Heart right ventricle (tissue), 16 donors: ENCODE measurements at regions not wholly inside any gene's neighbourhood (a gene's known extent, or its start where the extent isn't known, plus 50 kb on each side); places are given as distances from the start of the nearest gene placed in this dataset.

ENCODE experiments used
- ATAC-seq, 8 donors: fragments of 200-7000 bp; cut with Tn5 transposase; one replicate each; pipeline ENCODE4 v1.9.1; 2020; ENCODE audit warnings: mild to moderate bottlenecking in 8 of 8, moderate library complexity in 8 of 8, moderate number of reproducible peaks in 1 of 8
- DNase-seq, 2 donors: peaks; one replicate each; pipeline ENCODE4 v3.0.0-alpha.2; 2020
- H3K27ac ChIP-seq, 10 donors: fragments of 200-600 bp; sonication (generic) in 2 of 10; one replicate each; pipeline versions ENCODE4 v1.5.0 to v1.8.0; 2020 to 2022; ENCODE audit warnings: mild to moderate bottlenecking in 3 of 10
- H3K27me3 ChIP-seq, 7 donors: fragments of 200-600 bp; one replicate each; pipeline ENCODE4 v1.8.0; 2021 to 2022; ENCODE audit warnings: mild to moderate bottlenecking in 2 of 7
- H3K36me3 ChIP-seq, 9 donors: fragments of 200-600 bp; sonication (generic) in 1 of 9; one replicate each; pipeline versions ENCODE4 v1.5.0 to v1.8.0; 2020 to 2022; ENCODE audit warnings: mild to moderate bottlenecking in 2 of 9
- H3K4me1 ChIP-seq, 9 donors: fragments of 200-600 bp; sonication (generic) in 1 of 9; one replicate each; pipeline versions ENCODE4 v1.5.0 to v1.8.0; 2020 to 2022; ENCODE audit warnings: mild to moderate bottlenecking in 4 of 9
- H3K4me3 ChIP-seq, 10 donors: fragments of 200-600 bp; sonication (generic) in 2 of 10; one replicate each; pipeline versions ENCODE4 v1.5.0 to v1.8.0; 2020 to 2022; ENCODE audit warnings: mild to moderate bottlenecking in 7 of 10, moderate library complexity in 2 of 10
- H3K9me3 ChIP-seq, 11 donors: fragments of 200-600 bp in 10 of 11; sonication (generic) in 2 of 11; one replicate each; pipeline versions ENCODE4 v1.5.0 to v1.8.0; 2013 to 2022; ENCODE audit warnings: mild to moderate bottlenecking in 2 of 11, control low read depth in 1 of 11, moderate library complexity in 1 of 11
- WGBS, 2 donors: extraction: QIAGEN DNeasy Blood & Tissue Kit; methylation state at CpG; one replicate each; pipeline ENCODE4 v1.1.7; 2013; ENCODE audit warnings: inconsistent platforms in 1 of 2; 5-methylcytosine and 5-hydroxymethylcytosine counted together
- intact Hi-C, 10 donors: fragments of 100-400 bp; cut with DNase I; formaldehyde crosslinking; loops; one replicate each; pipeline versions ENCODE4 v1.11.1 to v1.14.2; 2022
- TF ChIP-seq, protein P1 (sequence below), 9 donors: fragments of 200-600 bp; sonication (generic) in 2 of 9; IDR thresholded peaks; one replicate each; pipeline versions ENCODE4 v1.5.0 to v1.8.0; 2021 to 2022; ENCODE audit warnings: antibody characterized with exemption in 9 of 9, mild to moderate bottlenecking in 5 of 9, moderate library complexity in 1 of 9
- donor health status: Arrhythmogenic right ventricular cardiomyopathy.
- donor health status: ischemic (EF 13 %, LVEDD 7.1; RV severe dilation, severe dysfunction).
- donor health status: healthy with polysubstance abuse.
- donor health status: DM: no; HTN: yes; CAD: no.
- donor health status: DM: no; HTN: no; CAD: no.
- donor health status: ischemic (EF 25% LVEDD 6.9; RV normal size, moderate dysfunction).
- donor health status: ischemic (EF 25% LVEDD 5.7; RV mildly dilated, moderate dysfunction).
- donor health status: healthy.
- donor health status: DM: yes; HTN: yes; CAD: no.
- donor health status: Ischemic cardiomyopathy.
- donor health status: ischemic (EF 35%, LVEDD 5.7; RV mildly dilated, moderate dysfunction).
- donor health status: nonischemic (EF 11% LVEDD 7.7; RV severe dilation, severe dysfunction).
- donor health status: DM: yes; HTN: yes; CAD: no.
- donor health status: PGD.
- donor health status: ischemic (EF 29% LVEDD 5.4; RV normal size, mild dysfunction).
- donor health status: nonischemic (EF 23%, LVEDD 6.1; RV moderate dilation, normal function).

DNA sequence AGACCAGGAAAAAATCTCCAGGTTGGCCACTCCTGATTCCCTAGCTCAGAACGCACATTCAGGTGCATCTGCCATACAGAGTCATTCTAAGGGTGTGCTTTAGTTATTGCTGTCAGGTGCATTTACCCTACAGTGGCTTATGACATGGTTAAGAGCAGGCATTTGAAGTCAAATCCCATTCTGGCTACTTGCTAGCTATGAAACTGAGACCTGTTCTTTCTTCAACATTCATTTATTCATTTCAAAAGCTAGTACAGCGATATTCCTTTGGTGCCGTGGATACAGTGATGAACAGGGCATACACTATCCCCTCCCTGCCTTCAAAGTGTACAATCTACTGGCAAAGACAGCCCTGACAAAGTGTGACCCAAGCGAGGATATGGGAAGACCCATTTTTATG is 508.3 kb downstream of the NPIPA7 start:
- Histone ChIP-seq H3K4me3 (no peak overlapping the region), H3K27ac (no peak overlapping the region), H3K27me3 (peaks cover 0 to 8% (median 0%) of the 10 kb centered on the region in 7 donors), H3K4me1 (no peaks in the 10 kb centered on the region), H3K36me3 (no peaks in the 10 kb centered on the region), H3K9me3 (no peaks in the 10 kb centered on the region)
- 84% methylated on average over 4 of the region's 4 CpGs for WGBS, 2 donors
- intact Hi-C loops: no loop called here
- DNase-seq (no peak), ATAC-seq (no peak)
- TF ChIP-seq, protein P1, sequence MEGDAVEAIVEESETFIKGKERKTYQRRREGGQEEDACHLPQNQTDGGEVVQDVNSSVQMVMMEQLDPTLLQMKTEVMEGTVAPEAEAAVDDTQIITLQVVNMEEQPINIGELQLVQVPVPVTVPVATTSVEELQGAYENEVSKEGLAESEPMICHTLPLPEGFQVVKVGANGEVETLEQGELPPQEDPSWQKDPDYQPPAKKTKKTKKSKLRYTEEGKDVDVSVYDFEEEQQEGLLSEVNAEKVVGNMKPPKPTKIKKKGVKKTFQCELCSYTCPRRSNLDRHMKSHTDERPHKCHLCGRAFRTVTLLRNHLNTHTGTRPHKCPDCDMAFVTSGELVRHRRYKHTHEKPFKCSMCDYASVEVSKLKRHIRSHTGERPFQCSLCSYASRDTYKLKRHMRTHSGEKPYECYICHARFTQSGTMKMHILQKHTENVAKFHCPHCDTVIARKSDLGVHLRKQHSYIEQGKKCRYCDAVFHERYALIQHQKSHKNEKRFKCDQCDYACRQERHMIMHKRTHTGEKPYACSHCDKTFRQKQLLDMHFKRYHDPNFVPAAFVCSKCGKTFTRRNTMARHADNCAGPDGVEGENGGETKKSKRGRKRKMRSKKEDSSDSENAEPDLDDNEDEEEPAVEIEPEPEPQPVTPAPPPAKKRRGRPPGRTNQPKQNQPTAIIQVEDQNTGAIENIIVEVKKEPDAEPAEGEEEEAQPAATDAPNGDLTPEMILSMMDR (IDR thresholded peaks at IDR 0.05): no peak

DNA sequence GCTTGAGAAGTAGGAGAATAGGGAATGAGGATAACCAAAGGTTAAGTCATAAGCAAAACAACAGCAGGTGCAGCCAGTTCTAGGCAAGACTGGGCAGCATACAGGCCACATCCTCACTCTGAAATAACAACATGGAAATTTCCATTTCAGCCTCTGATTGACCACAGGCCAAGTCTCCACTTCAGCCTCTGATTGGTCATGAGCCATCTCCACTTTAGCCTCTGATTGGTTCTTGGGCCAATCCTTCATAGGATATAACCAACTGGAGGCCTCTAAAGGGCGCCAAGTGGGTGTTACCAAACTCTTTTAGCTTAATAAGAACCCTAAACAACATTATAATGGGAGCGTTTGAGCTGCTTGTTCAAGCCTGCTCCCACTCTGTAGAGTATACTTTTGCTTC is 512.0 kb downstream of the NPIPA7 start:
- intact Hi-C loops: no loop called here
- Histone ChIP-seq H3K4me3 (no peak overlapping the region), H3K4me1 (no peaks in the 10 kb centered on the region), H3K27me3 (peaks cover 0 to 3% (median 0%) of the 10 kb centered on the region in 7 donors), H3K36me3 (no peaks in the 10 kb centered on the region), H3K27ac (no peak overlapping the region), H3K9me3 (no peaks in the 10 kb centered on the region)
- DNase-seq (no peak), ATAC-seq (no peak)
- 62 to 66% methylated on average over 2 of the region's 2 CpGs for WGBS, 2 donors
- TF ChIP-seq, protein P1 (IDR thresholded peaks at IDR 0.05): no peak

DNA sequence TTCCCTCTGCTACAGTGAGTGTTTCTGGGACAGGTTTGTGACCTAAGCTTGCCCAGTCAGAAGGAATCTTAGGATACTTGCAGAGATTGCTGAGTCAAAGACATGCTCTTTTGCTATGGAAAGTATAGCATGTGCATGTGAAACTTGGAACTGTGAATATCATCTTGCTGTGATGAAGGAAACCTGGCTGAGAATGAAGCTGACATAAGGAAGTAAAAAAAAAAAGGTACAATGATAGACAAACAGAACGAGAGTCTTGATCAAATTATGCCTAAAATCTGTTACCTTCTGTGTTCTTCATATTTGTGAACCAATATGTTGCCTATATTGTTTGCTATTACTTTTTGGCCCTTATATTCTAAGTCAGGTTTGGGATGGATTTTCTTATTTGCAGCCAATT is 525.7 kb downstream of the NPIPA7 start:
- ATAC-seq (no peak), DNase-seq (no peak)
- Histone ChIP-seq H3K27me3 (peaks cover 0 to 10% (median 0%) of the 10 kb centered on the region in 7 donors), H3K9me3 (peaks cover 0 to 47% (median 15%) of the 10 kb centered on the region in 11 donors), H3K4me3 (no peak overlapping the region), H3K27ac (no peak overlapping the region), H3K36me3 (no peaks in the 10 kb centered on the region), H3K4me1 (no peaks in the 10 kb centered on the region)
- TF ChIP-seq, protein P1 (IDR thresholded peaks at IDR 0.05): no peak
- 66 to 67% methylated on average over 1 of the region's 1 CpG for WGBS, 2 donors
- intact Hi-C loops: no loop called here

DNA sequence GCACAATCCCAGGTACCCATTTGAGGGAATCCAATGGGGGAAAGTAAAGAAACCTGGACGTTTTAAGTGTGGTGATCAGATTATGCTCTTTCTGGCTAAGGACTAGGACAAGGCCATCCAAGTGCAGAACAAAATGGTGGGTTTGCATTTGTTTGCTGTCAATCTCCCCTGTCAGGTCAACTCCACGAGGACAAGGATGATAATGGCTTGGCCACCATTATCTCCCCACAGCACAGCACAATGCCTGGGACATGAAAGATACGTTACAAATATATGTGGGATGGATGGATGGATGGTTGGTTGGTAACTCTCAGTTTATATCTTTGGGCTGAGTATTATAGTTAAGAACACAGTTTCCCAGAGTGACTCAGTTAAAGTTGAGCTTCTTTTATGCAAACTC is 526.9 kb downstream of the NPIPA7 start:
- Histone ChIP-seq H3K4me1 (no peaks in the 10 kb centered on the region), H3K4me3 (no peak overlapping the region), H3K9me3 (peaks cover 0 to 35% (median 4%) of the 10 kb centered on the region in 11 donors), H3K27ac (no peak overlapping the region), H3K36me3 (no peaks in the 10 kb centered on the region), H3K27me3 (peaks cover 0 to 10% (median 0%) of the 10 kb centered on the region in 7 donors)
- intact Hi-C loops: no loop called here
- ATAC-seq (no peak), DNase-seq (no peak)
- WGBS, 2 donors: 56 to 58% methylated on average over 3 of the region's 3 CpGs
- TF ChIP-seq, protein P1 (IDR thresholded peaks at IDR 0.05): no peak
